ENCODE measurements at regions not wholly inside any gene's neighbourhood (a gene's known extent, or its start where the extent isn't known, plus 50 kb on each side); places are given as distances from the start of the nearest gene placed in this dataset.

- TF ChIP-seq GATA2 (IDR thresholded peaks at IDR 0.05; ENCODE audit: low read depth, low read length) (no peak), GATA3 (IDR thresholded peaks at IDR 0.05; ENCODE audit: low read depth, low read length) (no peak)
These were observed 804.5 kb upstream of the MIR17HG start for GRCh38 chr13:90542959-90543505.

All from SH-SY5Y (cell line).